ENCODE measurements at regions not wholly inside any gene's neighbourhood (a gene's known extent, or its start where the extent isn't known, plus 50 kb on each side); places are given as distances from the start of the nearest gene placed in this dataset.

GRCh38 chr14:30063746-30064145 is 136.1 kb upstream of the PRKD1 start:
- TF ChIP-seq CTCF (IDR thresholded peaks at IDR 0.05; ENCODE audit: low read depth, low read length) (no peak), EZH2phosphoT487 (IDR thresholded peaks at IDR 0.05; ENCODE audit: low read depth) (no peak)

All from OCI-LY3 (cell line).